Loucy (cell line): ENCODE measurements at regions not wholly inside any gene's neighbourhood (a gene's known extent, or its start where the extent isn't known, plus 50 kb on each side); places are given as distances from the start of the nearest gene placed in this dataset.

Source experiments
- CTCF ChIP-seq: fragments of 200-600 bp; sonication (generic); conservative IDR thresholded peaks from 2 replicates; pipeline ENCODE4 v1.5.1; 2014; ENCODE audit warnings: mild to moderate bottlenecking, antibody characterized with exemption, low read length
- EZH2phosphoT487 ChIP-seq: fragments of 200-600 bp; IDR thresholded peaks from 2 replicates; pipeline ENCODE4 v1.6.1; 2018; ENCODE audit warnings: antibody characterized with exemption, mild to moderate bottlenecking, moderate library complexity, borderline replicate concordance

GRCh38 chr4:28916585-28916984 is 1803.6 kb upstream of the PCDH7 start:
- TF ChIP-seq EZH2phosphoT487 (no peak), CTCF (no peak)
